SKM-1 (cell line): ENCODE measurements at regions not wholly inside any gene's neighbourhood (a gene's known extent, or its start where the extent isn't known, plus 50 kb on each side); places are given as distances from the start of the nearest gene placed in this dataset.

Source experiments
- DNase-seq: peaks from one replicate; lab custom pipeline; 2025; ENCODE audit not compliant: unreplicated experiment; lab: John Stamatoyannopoulos, UW

- DNase-seq, result no peak
Observed at GRCh38 chr13:34847766-34848165, 94.3 kb upstream of the NBEA start.

- no peak for DNase-seq
Observed at GRCh38 chr13:34849406-34849805, 92.7 kb upstream of the NBEA start.

GRCh38 chr13:34853161-34853560 is 88.9 kb upstream of the NBEA start:
- no peak for DNase-seq

GRCh38 chr13:34857558-34858325 is 84.3 kb upstream of the NBEA start:
- no peak for DNase-seq

- no peak for DNase-seq
Observed at GRCh38 chr13:34862311-34862710, 79.8 kb upstream of the NBEA start.

GRCh38 chr13:34862716-34863115 is 79.4 kb upstream of the NBEA start:
- no peak for DNase-seq

GRCh38 chr13:34863360-34864135 is 78.5 kb upstream of the NBEA start:
- no peak for DNase-seq

- no peak for DNase-seq
Observed at GRCh38 chr13:34864671-34865070, 77.4 kb upstream of the NBEA start.

GRCh38 chr13:34867590-34867989 is 74.5 kb upstream of the NBEA start:
- DNase-seq, result no peak

- no peak for DNase-seq
Observed at GRCh38 chr13:34868733-34869132, 73.3 kb upstream of the NBEA start.

- DNase-seq, result no peak
Observed at GRCh38 chr13:34869696-34870095, 72.4 kb upstream of the NBEA start.

- DNase-seq, result no peak
Observed at GRCh38 chr13:34878329-34878728, 63.7 kb upstream of the NBEA start.

GRCh38 chr13:34879851-34880250 is 62.2 kb upstream of the NBEA start:
- DNase-seq, result no peak

- no peak for DNase-seq
Observed at GRCh38 chr13:34881494-34881893, 60.6 kb upstream of the NBEA start.

- no peak for DNase-seq
Observed at GRCh38 chr13:34883396-34883795, 58.7 kb upstream of the NBEA start.

- DNase-seq, result no peak
Observed at GRCh38 chr13:34884366-34884765, 57.7 kb upstream of the NBEA start.

- DNase-seq, result no peak
Observed at GRCh38 chr13:34886121-34886875, 55.8 kb upstream of the NBEA start.

- no peak for DNase-seq
Observed at GRCh38 chr13:34886987-34887386, 55.1 kb upstream of the NBEA start.
